AG10803 (cell line): ENCODE measurements at regions not wholly inside any gene's neighbourhood (a gene's known extent, or its start where the extent isn't known, plus 50 kb on each side); places are given as distances from the start of the nearest gene placed in this dataset.

Experiments
- DNase-seq: peaks from one replicate; pipeline ENCODE4 v3.0.0; 2010; ENCODE audit warnings: low read depth
- H3K4me3 ChIP-seq: 2 replicates; pipeline ENCODE4 v1.5.1; 2011; ENCODE audit warnings: mild to moderate bottlenecking, low read length, control low read depth
- CTCF ChIP-seq: conservative IDR thresholded peaks from 2 replicates; pipeline ENCODE4 v1.5.1; 2011; ENCODE audit warnings: mild to moderate bottlenecking, low read length, control low read depth, inconsistent platforms

- no peak overlapping the region for H3K4me3 ChIP-seq
- DNase-seq = peak; percentile 54
- TF ChIP-seq CTCF = peak; percentile 77
Observed at GRCh38 chr3:94234177-94234788, 171.4 kb downstream of the NSUN3 start.

- TF ChIP-seq CTCF = no peak
- no peak overlapping the region for H3K4me3 ChIP-seq
- no peak for DNase-seq
Observed at GRCh38 chr3:94241986-94242385, 179.1 kb downstream of the NSUN3 start.

- H3K4me3 ChIP-seq = no peak overlapping the region
- peak; percentile 45 for DNase-seq
- no peak for TF ChIP-seq CTCF
Observed at GRCh38 chr3:94246171-94246570, 183.3 kb downstream of the NSUN3 start.

- TF ChIP-seq CTCF = no peak
- DNase-seq = no peak
- H3K4me3 ChIP-seq = no peak overlapping the region
Observed at GRCh38 chr3:94248042-94248441, 185.2 kb downstream of the NSUN3 start.

GRCh38 chr3:94249491-94250079 is 186.7 kb downstream of the NSUN3 start:
- H3K4me3 ChIP-seq = no peak overlapping the region
- TF ChIP-seq CTCF = peak; percentile 85
- peak; percentile 80 for DNase-seq

GRCh38 chr3:94251566-94251965 is 188.7 kb downstream of the NSUN3 start:
- no peak for TF ChIP-seq CTCF
- DNase-seq = no peak
- H3K4me3 ChIP-seq = no peak overlapping the region

- H3K4me3 ChIP-seq = no peak overlapping the region
- TF ChIP-seq CTCF = no peak
- no peak for DNase-seq
Observed at GRCh38 chr3:94252316-94252715, 189.5 kb downstream of the NSUN3 start.
